Peyer's patch (tissue), 4 donors: ENCODE measurements at regions not wholly inside any gene's neighbourhood (a gene's known extent, or its start where the extent isn't known, plus 50 kb on each side); places are given as distances from the start of the nearest gene placed in this dataset.

Experiments
- DNase-seq, 3 donors: peaks; one replicate each; pipeline ENCODE4 v3.0.0-alpha.2; 2017 to 2019
- H3K27ac ChIP-seq, 4 donors: fragments of 200-600 bp; sonication (generic); one replicate each; pipeline ENCODE4 v1.5.1; 2016 to 2019
- H3K27me3 ChIP-seq, 2 donors: fragments of 200-600 bp; sonication (generic); one replicate each; pipeline ENCODE4 v1.5.1; 2019
- H3K36me3 ChIP-seq, 3 donors: fragments of 200-600 bp; sonication (generic); one replicate each; pipeline ENCODE4 v1.5.1; 2016 to 2019
- H3K4me1 ChIP-seq, 4 donors: fragments of 200-600 bp; sonication (generic); one replicate each; pipeline ENCODE4 v1.5.1; 2016 to 2019
- H3K4me3 ChIP-seq, 4 donors: fragments of 200-600 bp; sonication (generic); 1 replicate in 3 of 4; 2 replicates in 1 of 4; pipeline ENCODE4 v1.5.1; 2016 to 2019; ENCODE audit warnings: mild to moderate bottlenecking in 1 of 4
- H3K9me3 ChIP-seq, 4 donors: fragments of 200-600 bp; sonication (generic); one replicate each; pipeline ENCODE4 v1.5.1; 2016 to 2019; ENCODE audit warnings: mild to moderate bottlenecking in 1 of 4
- CTCF ChIP-seq, 6 experiments: fragments of 450-650 bp in 4 of 6; fragments of 200-600 bp in 2 of 6; sonication (generic) in 1 of 6; IDR thresholded peaks; one replicate each; pipeline ENCODE4 v1.5.1; 2017 to 2019; ENCODE audit warnings: antibody characterized with exemption in 6 of 6, mild to moderate bottlenecking in 3 of 6, moderate library complexity in 1 of 6
- POLR2A ChIP-seq, 2 donors: fragments of 450-650 bp; IDR thresholded peaks; one replicate each; pipeline ENCODE4 v1.5.1; 2017; ENCODE audit warnings: antibody characterized with exemption in 2 of 2, mild to moderate bottlenecking in 2 of 2, moderate library complexity in 2 of 2

- H3K9me3 ChIP-seq = no peaks in the 10 kb centered on the region
- DNase-seq = no peak
- TF ChIP-seq POLR2A (IDR thresholded peaks at IDR 0.05) (no peak), CTCF (IDR thresholded peaks at IDR 0.05) (no peak)
- H3K4me1 ChIP-seq = no peaks in the 10 kb centered on the region
- no peak overlapping the region for H3K4me3 ChIP-seq
- H3K36me3 ChIP-seq = no peaks in the 10 kb centered on the region
- H3K27ac ChIP-seq = no peak overlapping the region
- no peaks in the 10 kb centered on the region for H3K27me3 ChIP-seq
Observed at GRCh38 chr12:111166779-111167540, 201.9 kb downstream of the PHETA1 start.

GRCh38 chr12:111164833-111165525 is 203.9 kb downstream of the PHETA1 start:
- Histone ChIP-seq H3K4me3 (no peak overlapping the region), H3K9me3 (no peaks in the 10 kb centered on the region), H3K4me1 (no peaks in the 10 kb centered on the region), H3K27me3 (no peaks in the 10 kb centered on the region), H3K27ac (no peak overlapping the region), H3K36me3 (no peaks in the 10 kb centered on the region)
- no peak for DNase-seq
- no peak for TF ChIP-seq CTCF (IDR thresholded peaks at IDR 0.05)
- TF ChIP-seq POLR2A (IDR thresholded peaks at IDR 0.05) = no peak

GRCh38 chr12:111163422-111163821 is 205.5 kb downstream of the PHETA1 start:
- Histone ChIP-seq H3K27ac (no peak overlapping the region), H3K36me3 (no peaks in the 10 kb centered on the region), H3K4me1 (no peaks in the 10 kb centered on the region), H3K27me3 (no peaks in the 10 kb centered on the region), H3K9me3 (no peaks in the 10 kb centered on the region), H3K4me3 (no peak overlapping the region)
- TF ChIP-seq CTCF (IDR thresholded peaks at IDR 0.05) (no peak), POLR2A (IDR thresholded peaks at IDR 0.05) (no peak)
- no peak for DNase-seq

GRCh38 chr12:111161898-111162297 is 207.0 kb downstream of the PHETA1 start:
- no peak overlapping the region for H3K4me3 ChIP-seq
- no peaks in the 10 kb centered on the region for H3K27me3 ChIP-seq
- DNase-seq = no peak
- no peak overlapping the region for H3K27ac ChIP-seq
- H3K9me3 ChIP-seq = no peaks in the 10 kb centered on the region
- no peak for TF ChIP-seq CTCF (IDR thresholded peaks at IDR 0.05)
- no peaks in the 10 kb centered on the region for H3K36me3 ChIP-seq
- no peaks in the 10 kb centered on the region for H3K4me1 ChIP-seq

- no peaks in the 10 kb centered on the region for H3K27me3 ChIP-seq
- H3K4me3 ChIP-seq = no peak overlapping the region
- no peak for DNase-seq
- H3K27ac ChIP-seq = no peak overlapping the region
- no peaks in the 10 kb centered on the region for H3K9me3 ChIP-seq
- TF ChIP-seq POLR2A (IDR thresholded peaks at IDR 0.05) (no peak), CTCF (IDR thresholded peaks at IDR 0.05) (no peak)
- no peaks in the 10 kb centered on the region for H3K4me1 ChIP-seq
- no peaks in the 10 kb centered on the region for H3K36me3 ChIP-seq
Observed at GRCh38 chr12:111160350-111161241, 208.3 kb downstream of the PHETA1 start.
